NCI-H2081 treated with DMSO at 0.1 percent for 48 hours (cell line): ENCODE measurements at regions not wholly inside any gene's neighbourhood (a gene's known extent, or its start where the extent isn't known, plus 50 kb on each side); places are given as distances from the start of the nearest gene placed in this dataset.
A peak's percentile ranks its signal among the peaks of the same experiment; 100 is the strongest.

ENCODE experiments used
- DNase-seq: peaks from one replicate; lab custom pipeline; 2025; lab: John Stamatoyannopoulos, UW

DNA sequence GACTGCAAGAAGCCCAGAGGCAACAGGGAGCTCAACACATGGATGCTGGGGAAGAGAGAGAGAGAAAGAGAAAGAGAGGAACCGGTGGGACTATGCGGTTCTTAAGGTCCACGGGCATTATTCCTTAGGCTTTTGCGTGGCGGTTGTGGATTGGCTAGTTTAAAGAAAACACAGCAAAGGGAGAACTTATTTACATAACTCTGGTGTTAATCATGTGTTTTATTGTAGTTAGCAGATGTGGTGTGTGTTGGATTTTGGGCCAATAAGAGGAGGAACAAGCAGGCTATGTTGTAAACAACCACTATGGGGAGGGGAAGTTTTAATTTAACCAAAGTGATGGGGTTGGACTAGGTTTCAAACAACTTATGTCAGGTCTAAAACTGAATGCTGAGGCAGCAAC, 275.3 kb upstream of the KLF12 start:
- DNase-seq: no peak

DNA sequence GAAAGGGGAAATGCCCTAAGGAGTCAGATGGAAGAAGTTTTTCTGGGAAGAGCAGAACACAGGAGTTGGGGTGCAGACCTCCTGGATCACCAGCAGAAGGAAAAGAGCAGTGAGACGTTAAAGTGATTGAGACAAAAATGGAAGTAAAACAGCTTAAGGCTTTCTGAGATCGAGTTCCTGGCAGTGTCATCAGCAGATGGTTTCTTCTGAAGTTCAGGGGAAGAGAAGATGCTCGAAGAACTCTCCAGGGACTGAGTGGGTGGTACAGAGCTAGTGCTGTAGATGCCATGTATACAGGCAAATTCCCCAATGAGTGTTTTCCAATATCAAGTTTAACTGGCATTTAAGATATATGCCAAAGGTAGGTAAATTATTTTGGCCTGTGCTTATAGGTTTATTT, 272.2 kb upstream of the KLF12 start:
- DNase-seq: no peak

DNA sequence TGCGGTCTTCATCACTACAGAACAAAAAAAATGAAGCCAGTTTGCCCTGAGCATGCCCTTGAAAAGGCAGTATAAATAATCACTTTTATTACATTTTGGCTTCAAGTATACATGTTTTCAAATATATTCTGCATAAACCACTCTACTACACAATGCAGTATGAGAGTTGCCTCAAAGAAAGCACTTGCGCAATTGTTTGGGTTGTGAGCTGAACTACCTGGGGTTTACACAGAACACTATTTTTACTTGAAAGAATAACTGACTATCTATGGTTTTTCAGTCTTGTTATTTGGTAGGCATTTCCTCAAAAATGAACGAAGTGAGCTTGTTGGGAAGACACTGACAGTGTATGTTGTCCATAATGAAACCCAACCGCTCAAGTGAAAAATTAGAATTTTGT, 264.4 kb upstream of the KLF12 start:
- no peak for DNase-seq

DNA sequence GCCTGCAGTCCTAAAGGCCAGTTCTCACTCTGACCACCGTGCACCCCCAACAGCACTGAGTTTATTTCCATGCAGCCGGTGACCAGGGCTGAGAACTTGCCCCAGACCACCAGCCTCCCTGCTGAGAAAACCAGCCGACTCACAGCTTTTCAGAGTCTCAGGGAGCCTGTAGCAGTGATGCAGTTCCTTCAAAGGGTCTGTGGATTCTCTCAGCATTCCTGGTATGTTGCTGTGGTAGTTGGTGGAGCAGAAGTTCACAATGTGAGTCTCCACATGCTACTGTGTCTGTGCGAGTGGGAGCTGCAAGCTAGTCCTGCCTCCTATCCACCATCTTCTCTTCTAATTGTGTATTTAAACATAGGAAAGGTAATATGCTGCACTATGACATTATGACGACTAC, 254.9 kb upstream of the KLF12 start:
- no peak for DNase-seq

DNA sequence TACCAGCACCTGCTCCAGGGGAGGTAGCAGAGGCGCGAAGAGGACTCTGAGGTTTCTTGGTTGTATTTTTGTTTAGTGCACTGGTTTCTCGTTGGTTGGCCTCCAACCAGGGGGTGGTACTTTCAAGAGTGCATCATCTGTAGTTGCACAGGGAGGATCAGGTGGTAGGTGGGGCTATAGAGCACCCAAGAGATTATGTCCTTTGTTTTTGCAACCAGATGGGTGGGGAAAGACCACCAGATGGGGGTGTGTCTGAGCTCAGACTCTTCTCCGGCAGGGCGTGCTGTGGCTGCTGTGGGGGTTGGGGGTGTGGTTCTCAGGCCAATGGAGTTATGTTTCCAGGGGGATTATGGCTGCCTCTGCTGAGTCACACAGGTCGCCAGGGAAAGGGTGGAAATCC, 254.4 kb upstream of the KLF12 start:
- no peak for DNase-seq

DNA sequence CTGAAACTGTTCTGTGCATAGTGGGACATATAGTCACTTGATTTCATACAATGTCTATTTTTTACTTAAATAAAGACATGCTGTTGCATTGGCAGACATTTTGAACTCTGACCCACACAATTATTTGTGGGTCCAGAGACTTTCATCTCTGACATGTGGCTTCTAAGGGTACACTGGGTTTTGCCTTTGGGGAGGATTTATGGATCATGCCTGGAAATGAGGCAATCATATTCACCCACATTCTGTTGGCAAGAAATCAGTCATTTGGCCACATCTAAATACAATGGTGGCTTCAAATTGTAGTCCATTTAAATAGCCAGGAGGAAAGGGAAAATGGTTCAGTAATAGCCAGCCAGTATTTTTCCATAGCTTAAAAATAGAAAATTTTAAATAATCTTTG, 238.3 kb upstream of the KLF12 start:
- DNase-seq: no peak

DNA sequence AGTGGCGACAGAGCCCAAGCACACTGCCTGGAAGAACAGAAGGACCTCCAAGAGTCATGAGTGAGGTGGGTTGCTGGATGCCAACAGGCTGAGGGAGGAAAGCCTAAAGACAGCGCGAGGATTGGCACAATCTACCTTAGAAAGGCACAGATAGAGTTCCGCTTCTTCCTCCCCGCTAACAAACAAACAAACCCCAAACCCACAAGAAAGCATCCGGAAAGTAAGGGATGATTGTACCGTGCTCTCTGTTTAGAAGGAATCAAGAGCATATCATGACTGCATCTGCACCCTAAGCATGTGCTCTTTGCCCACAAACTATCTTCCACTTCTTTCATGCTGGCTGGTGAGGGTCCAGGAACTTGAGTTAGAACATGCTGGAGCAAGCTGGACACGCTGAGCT, 233.0 kb upstream of the KLF12 start:
- DNase-seq: no peak

DNA sequence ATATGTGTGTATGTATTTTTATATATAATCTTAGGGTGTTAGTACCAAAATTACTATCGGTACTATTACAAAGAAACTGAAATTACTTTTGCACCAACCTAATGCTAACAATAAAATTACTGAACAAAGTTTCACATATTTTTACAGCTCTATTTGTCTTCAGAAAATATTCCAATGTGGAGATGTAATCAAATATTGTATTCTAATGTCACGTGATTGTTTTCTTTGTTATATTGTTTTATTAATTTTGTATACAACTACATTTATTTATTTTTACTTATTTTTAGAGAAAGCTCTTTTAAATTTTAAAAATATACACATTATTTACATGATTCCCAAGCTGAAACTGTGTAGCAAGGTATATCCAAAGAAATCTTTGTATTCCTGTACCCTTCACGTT, 227.1 kb upstream of the KLF12 start:
- no peak for DNase-seq

DNA sequence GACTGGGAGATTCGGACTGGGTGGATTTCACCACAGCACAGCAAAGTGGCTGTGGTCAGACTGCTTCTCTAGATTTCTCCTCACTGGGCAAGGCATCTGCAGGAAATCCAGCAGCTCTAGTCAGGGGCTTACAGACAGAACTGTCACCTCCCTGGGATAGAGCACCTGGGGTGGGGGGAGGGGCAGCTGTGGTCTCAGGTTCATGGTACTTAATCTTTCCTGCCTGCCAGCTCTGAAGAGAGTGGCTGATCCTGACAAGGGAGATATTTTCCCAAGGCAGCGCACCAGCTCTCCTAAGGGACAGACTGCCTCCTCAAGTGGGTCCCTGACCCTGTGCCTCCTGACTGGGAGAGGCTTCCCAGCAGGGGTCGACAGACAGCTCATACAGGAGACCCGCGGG, 212.8 kb upstream of the KLF12 start:
- no peak for DNase-seq

DNA sequence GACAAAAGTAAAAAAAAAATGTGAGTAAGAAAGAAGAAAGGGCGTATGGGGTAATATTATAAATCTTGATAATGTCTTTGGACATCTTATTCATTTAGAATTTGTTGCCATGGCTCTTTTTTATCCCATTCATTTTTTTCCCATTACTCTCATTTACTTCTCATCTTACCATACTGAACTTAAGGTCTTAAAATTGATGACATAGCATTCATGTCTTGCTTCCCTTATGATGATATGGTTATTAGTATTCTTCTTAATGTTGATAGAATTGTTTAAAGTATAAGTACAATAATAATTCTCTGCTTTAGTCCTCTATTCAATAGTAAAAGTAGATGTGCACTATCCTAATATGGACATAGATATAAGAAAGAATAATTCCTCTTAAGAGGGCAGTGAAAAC, 204.1 kb upstream of the KLF12 start:
- no peak for DNase-seq

DNA sequence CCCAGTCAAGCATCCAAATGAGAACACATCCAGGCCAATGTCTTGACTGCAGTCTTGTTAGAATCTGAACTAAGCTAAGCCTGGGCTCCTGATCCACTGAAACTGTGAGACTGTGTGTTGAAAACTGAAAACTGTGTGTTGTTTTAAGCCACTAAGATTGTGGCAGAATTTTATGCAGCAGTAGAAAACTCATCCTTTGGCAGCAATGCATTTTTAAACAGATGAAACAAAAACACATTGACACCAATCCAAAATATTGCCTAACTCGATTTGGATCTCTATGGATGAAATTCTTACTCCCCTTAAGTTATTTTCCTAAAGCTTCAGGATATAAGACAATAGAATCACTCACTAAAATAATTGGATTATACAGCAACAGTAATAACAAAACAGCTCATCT, 202.3 kb upstream of the KLF12 start:
- DNase-seq: no peak

DNA sequence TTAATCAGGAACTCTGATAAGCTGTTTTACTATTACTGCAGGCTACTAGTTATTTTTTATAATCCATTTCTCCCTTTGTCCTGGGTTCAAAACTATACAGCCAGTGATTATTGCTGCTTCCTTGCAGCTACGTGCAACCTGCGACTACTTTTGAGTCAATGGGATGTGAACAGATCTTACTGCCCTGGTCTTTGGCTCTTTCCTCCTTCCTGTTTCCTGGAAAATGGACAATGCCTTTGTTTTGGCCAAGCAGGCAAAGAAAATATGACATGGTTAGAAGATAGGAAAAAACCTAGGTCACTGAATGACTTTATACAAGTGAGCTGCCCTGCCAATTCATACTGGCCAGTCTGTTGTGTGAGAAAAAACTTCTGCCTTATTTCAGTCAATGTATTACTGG, 201.2 kb upstream of the KLF12 start:
- DNase-seq: no peak

DNA sequence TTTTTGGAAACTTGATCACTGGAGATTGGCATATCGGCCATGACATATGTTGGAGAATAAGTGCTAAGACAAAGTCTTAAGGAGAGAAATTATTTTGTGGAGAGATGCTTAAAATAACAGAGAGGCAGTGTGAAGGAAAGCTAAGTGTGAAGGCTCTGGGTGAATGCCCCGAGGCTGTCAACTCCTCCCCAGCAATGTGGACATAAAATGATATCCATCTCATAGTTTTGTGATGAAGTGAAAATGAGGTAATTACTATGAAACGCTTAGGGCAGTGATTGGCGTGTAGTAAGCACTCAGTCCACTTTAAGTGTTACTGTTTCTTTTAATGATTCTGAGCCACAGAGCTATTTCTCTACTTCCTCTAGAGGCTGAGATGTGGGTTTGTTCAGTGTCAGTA, 195.8 kb upstream of the KLF12 start:
- no peak for DNase-seq

DNA sequence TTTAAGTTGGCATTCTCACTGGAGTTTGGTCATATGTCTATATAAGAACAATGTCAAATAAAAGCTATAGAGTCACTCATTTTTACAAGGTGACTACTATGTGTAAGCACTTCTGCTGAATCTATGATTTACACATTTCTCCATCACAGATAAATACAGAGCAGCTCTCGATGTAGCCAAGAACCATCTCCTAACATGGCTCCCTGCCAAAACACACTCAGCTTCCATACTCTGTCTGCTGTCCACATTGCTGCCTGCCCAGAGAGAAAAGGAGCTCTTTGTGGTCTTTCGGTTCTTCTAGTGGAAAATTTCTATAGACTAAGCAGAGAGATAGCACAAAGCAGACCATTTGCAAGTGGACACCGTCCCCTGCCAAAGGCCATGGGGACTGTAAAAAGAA, 190.9 kb upstream of the KLF12 start:
- DNase-seq: peak; percentile 9

DNA sequence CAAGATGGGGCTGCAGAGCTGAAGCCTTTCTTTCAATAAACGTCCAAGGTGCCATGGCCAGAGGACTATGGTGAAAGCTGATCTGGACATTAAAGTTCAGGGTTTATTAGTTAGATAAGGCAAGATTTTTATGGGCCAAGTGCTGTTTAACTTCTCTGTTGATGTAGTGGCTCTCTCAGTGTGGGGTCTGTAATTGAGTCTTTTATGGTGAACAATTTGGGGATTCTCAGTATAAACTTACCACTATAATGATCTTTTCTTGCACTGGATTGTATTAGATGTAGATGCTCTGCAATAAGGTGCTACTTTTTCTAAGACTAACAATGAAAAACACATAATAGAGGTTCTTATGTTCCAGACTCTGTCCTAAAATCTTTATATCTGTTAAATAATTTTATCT, 190.1 kb upstream of the KLF12 start:
- no peak for DNase-seq

DNA sequence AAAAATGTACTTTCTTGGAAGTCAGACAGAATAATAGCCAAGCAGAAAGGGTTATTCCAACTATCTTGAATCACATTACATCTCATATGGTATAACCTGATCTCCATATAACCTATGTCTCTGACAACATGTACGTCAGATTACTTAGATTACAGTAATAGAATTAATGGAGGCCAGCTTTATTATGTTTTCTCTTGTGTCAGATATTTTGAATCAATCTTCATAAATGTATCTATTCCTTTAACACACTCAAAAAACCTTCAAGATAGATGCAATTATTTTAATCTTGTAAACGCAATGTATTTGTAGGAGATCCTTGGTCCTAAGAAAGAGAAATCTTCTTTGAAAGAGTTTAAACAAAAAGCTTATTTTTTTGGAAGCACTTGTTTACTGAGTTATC, 188.4 kb upstream of the KLF12 start:
- no peak for DNase-seq

DNA sequence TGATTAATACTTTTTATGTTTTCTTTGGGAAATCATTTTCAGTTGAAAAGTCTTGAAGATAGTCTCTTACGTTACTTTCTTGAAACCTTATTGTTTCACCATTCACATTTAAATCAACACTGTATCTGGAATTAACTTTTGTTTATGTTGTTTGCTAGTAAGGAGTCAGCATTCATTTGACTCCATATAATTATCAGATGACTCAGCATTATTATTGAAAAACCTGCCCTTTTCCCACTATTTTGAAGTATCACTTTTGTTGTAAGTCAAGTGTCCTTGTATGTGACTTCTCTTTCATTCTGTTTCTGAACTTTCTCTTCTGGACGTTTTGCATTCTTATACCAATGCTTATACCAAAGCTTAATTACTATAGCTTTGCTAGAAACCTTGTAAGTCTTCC, 186.1 kb upstream of the KLF12 start:
- no peak for DNase-seq

DNA sequence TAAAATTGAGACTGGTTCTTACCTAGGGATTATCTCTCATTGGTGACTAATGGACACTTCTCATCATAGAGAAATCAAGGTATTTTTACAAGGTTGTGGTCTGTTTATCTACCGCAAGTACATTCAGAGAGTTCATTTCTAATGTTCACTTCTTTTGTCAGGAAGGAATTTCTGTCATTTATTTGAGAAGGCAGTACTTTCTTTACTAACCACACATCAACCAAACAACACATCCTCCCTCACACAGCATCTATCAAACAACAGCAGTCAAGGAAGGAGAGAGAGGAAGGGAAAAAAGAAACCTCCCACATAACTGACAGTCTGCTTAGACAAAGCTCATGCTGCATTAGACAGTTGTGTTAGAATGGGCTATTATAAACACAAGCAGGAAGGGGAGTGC, 182.3 kb upstream of the KLF12 start:
- no peak for DNase-seq

DNA sequence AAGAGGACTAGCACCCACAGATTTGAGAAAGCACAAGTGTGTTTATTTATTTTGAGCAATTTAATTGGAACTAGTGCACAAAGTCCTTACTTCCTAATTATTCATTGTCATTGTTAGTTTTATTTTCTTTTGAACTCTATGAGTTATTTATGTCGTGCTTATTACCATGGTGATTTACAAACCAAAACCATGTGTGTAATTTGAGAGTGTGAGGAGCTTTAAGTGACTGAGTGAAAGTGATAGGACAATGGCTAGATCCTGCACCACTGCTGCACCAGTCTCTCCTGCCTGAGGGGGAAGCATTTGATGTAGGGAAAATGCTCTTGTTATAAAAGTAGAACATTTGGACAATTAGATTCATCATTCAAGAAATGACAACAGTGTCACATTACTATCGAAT, 172.3 kb upstream of the KLF12 start:
- DNase-seq: no peak

DNA sequence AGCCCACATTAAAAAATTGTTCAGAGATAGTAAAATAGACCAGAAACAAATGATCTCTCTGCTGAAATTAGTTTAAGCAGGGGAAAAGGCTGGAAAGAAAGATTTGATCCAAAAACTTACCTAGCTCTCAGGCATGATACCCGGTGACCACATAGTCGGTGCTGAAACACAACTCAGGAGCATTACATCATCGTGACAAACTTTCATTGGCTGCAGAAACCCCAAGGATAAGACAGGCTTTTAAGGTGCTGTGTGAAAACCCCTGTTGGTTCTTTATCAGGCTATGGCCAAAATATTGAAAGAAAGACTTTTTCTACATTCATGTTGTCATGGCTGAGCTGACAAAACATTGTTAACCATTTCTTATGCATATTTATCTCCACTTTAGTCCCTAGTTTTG, 171.7 kb upstream of the KLF12 start:
- no peak for DNase-seq

DNA sequence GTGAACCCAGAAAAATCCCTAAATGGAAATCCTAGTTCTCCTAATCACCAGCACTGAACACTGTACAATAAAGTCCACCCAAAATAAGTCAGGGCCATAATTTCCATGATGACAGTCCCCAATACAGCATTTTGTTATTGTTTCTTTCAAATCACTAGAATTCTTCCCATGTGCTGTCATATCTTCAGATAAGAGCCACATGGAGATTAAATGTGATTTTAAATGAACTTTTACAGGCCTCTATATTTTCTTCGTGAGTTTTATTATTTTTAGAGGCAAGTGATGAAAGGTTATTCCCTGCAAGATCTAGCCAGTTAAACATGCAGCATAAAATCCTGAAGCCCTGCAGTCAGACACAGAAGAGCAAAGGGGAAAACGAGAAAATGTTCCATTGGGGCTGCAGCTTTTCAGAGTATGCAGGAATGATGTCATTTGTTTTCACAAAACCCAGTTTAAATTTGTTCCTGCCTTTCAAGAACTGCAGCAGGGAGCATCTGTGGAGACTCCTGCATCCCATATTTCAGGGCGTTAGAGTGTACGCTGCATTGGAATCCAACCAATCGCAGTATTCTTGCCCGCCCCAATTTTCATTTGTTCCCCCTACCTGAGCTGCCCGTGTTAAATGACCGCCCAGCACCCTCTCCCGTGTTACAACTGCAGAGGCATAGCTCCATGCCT, 167.2 kb upstream of the KLF12 start:
- DNase-seq: no peak

DNA sequence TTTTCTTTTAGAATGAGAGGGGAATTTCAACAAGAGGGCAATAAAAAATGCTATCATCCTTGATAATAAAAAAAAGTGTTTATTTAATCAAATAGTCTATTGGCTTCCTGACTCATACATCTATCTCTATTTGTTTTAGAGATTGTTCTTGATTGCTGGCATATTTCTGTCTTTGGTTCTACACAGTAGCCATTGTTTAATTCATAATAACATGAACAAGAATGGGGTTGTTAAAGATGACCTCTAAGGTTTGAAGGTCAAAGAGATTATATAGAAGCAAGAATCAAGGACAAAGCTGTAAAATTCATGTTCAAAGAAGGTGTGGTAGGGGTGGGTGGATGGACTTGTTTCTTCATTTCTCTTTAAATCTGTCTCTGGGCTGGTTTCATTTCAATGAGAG, 166.0 kb upstream of the KLF12 start:
- DNase-seq: no peak

DNA sequence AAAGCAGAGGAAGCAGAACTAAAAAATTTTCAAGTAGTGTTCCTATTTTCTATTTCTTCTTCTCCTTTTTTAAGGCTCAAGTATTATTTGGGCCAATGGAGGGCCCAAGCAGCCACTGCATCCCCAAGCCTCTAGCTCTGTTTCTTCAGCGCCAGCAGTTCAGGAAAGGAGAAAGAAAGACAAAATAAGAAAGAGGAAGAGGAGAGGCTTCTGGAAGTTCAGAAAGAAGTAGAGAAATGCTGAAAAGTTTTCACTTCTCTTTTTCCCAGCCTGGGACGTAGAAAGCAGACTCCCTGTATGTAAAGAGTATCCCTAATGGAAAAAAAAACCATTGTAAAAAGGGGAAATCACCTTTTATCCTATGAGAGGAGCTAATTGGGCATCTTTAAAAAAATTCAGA, 165.5 kb upstream of the KLF12 start:
- no peak for DNase-seq

DNA sequence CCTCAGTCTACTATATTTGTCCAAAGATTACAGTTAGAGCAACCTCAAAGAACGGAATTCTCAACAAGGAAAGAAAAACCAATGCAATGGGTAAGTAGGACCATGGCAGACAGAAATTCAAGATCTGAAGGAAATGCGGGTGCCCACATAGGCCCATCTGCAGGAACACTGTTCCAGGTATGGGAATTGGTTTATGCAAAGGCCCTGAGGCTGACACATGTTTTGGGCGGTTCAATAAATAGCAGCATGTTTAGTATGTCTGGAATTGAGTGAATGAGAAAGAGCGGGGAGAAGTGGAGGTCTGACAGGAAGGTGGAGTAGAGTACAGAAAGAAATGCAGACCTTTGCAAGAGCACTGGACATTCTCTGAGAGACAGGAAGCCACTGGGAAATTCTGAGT, 164.7 kb upstream of the KLF12 start:
- DNase-seq: no peak
